SU-DHL-6 (cell line): ENCODE measurements at regions not wholly inside any gene's neighbourhood (a gene's known extent, or its start where the extent isn't known, plus 50 kb on each side); places are given as distances from the start of the nearest gene placed in this dataset.

Source experiments
- EZH2phosphoT487 ChIP-seq: fragments of 200-600 bp; sonication (generic), shearing (Covaris generic); conservative IDR thresholded peaks from 2 replicates; pipeline ENCODE4 v1.6.1; 2018; ENCODE audit warnings: mild to moderate bottlenecking, antibody characterized with exemption, low read length, moderate library complexity, mixed read lengths
- TF ChIP-seq, protein P1 (sequence below): fragments of 200-600 bp; sonication (generic); IDR thresholded peaks from one replicate; pipeline ENCODE4 v1.5.1; 2017; ENCODE audit warnings: antibody characterized with exemption, mild to moderate bottlenecking, low read length, moderate library complexity; ENCODE audit not compliant: insufficient read depth, poor library complexity, severe bottlenecking

- TF ChIP-seq EZH2phosphoT487: no peak
- TF ChIP-seq, protein P1, sequence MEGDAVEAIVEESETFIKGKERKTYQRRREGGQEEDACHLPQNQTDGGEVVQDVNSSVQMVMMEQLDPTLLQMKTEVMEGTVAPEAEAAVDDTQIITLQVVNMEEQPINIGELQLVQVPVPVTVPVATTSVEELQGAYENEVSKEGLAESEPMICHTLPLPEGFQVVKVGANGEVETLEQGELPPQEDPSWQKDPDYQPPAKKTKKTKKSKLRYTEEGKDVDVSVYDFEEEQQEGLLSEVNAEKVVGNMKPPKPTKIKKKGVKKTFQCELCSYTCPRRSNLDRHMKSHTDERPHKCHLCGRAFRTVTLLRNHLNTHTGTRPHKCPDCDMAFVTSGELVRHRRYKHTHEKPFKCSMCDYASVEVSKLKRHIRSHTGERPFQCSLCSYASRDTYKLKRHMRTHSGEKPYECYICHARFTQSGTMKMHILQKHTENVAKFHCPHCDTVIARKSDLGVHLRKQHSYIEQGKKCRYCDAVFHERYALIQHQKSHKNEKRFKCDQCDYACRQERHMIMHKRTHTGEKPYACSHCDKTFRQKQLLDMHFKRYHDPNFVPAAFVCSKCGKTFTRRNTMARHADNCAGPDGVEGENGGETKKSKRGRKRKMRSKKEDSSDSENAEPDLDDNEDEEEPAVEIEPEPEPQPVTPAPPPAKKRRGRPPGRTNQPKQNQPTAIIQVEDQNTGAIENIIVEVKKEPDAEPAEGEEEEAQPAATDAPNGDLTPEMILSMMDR: no peak
Observed at GRCh38 chr2:177332992-177333388, 59.6 kb upstream of the AGPS start.
